Neural progenitor cell (in vitro differentiated cells): ENCODE measurements at regions not wholly inside any gene's neighbourhood (a gene's known extent, or its start where the extent isn't known, plus 50 kb on each side); places are given as distances from the start of the nearest gene placed in this dataset.
"Not testable (repeated sequence)": the region's sequence is repeated elsewhere in the genome, so short reads cannot be mapped to it uniquely, and the experiment has no call there.

Experiments
- DNase-seq: peaks from one replicate; pipeline ENCODE4 v3.0.0-alpha.2; 2016; ENCODE audit warnings: low spot score
- H2AFZ ChIP-seq: fragments of 200-600 bp; sonication (generic); replicated peaks from 2 replicates; pipeline ENCODE4 v1.6.1; 2016; ENCODE audit warnings: antibody characterized with exemption
- H3F3A ChIP-seq: fragments of 200-600 bp; sonication (generic); 2 replicates; pipeline ENCODE4 v1.6.1; 2016; ENCODE audit warnings: antibody characterized with exemption, low read depth
- H3K27ac ChIP-seq: fragments of 200-600 bp; sonication (generic); 2 replicates; pipeline ENCODE4 v1.5.1; 2016; ENCODE audit warnings: mild to moderate bottlenecking
- H3K27me3 ChIP-seq: fragments of 200-600 bp; sonication (generic); 2 replicates; pipeline ENCODE4 v1.6.1; 2016; ENCODE audit warnings: mild to moderate bottlenecking, moderate library complexity
- H3K36me3 ChIP-seq: fragments of 200-600 bp; sonication (generic); 2 replicates; pipeline ENCODE4 v1.5.1; 2016
- H3K4me1 ChIP-seq: fragments of 200-600 bp; sonication (generic); 2 replicates; pipeline ENCODE4 v1.6.1; 2016; ENCODE audit warnings: mixed run types
- H3K4me2 ChIP-seq: fragments of 200-600 bp; sonication (generic); 2 replicates; pipeline ENCODE4 v1.6.1; 2016
- H3K4me3 ChIP-seq: fragments of 200-600 bp; sonication (generic); 2 replicates; pipeline ENCODE4 v1.5.1; 2016
- H3K79me2 ChIP-seq: fragments of 200-600 bp; sonication (generic); 2 replicates; pipeline ENCODE4 v1.6.1; 2016; ENCODE audit warnings: low read depth
- H3K9ac ChIP-seq: fragments of 200-600 bp; sonication (generic); 2 replicates; pipeline ENCODE4 v1.6.1; 2016
- H3K9me3 ChIP-seq: fragments of 200-600 bp; sonication (generic); 2 replicates; pipeline ENCODE4 v1.5.1; 2016; ENCODE audit warnings: low read depth
- H4K20me1 ChIP-seq: fragments of 200-600 bp; sonication (generic); 2 replicates; pipeline ENCODE4 v1.6.1; 2016; ENCODE audit warnings: low read depth
- H3K27ac Mint-ChIP-seq: 3 replicates; pipeline ENCODE4 v1.8.0; 2021; ENCODE audit warnings: mixed read lengths
- H3K27me3 Mint-ChIP-seq: 2 replicates; pipeline ENCODE4 v1.8.0; 2022; ENCODE audit warnings: low read depth, mild to moderate bottlenecking, inconsistent platforms, moderate library complexity, mixed read lengths; ENCODE audit not compliant: insufficient read depth
- H3K36me3 Mint-ChIP-seq: 3 replicates; pipeline ENCODE4 v1.8.0; 2021; ENCODE audit warnings: mixed read lengths
- H3K4me1 Mint-ChIP-seq: 3 replicates; pipeline ENCODE4 v1.8.0; 2021; ENCODE audit warnings: mixed read lengths
- H3K4me3 Mint-ChIP-seq: 3 replicates; pipeline ENCODE4 v1.8.0; 2021; ENCODE audit warnings: mild to moderate bottlenecking, moderate library complexity, mixed read lengths
- H3K9me3 Mint-ChIP-seq: 3 replicates; pipeline ENCODE4 v1.8.0; 2020; ENCODE audit warnings: mixed read lengths
- EZH2 ChIP-seq: fragments of 200-600 bp; sonication (generic); IDR thresholded peaks from 2 replicates; pipeline ENCODE4 v1.6.1; 2017; ENCODE audit warnings: antibody characterized with exemption, mild to moderate bottlenecking, moderate library complexity
- EZH2phosphoT487 ChIP-seq: fragments of 200-600 bp; sonication (generic); IDR thresholded peaks from 2 replicates; pipeline ENCODE4 v1.6.1; 2017; ENCODE audit warnings: antibody characterized with exemption
- TF ChIP-seq, protein P1 (sequence below): fragments of 200-600 bp; sonication (generic); IDR thresholded peaks from 2 replicates; pipeline ENCODE4 v1.5.1; 2017; ENCODE audit warnings: antibody characterized with exemption, mild to moderate bottlenecking

- no peak overlapping the region for H3K4me3 ChIP-seq
Observed at GRCh38 chr2:138307099-138307498, 194.5 kb upstream of the SPOPL start.

GRCh38 chr2:138309760-138310159 lies 191.8 kb upstream of the SPOPL start:
- no peaks in the 10 kb centered on the region for H3K4me1 ChIP-seq
- no peak overlapping the region for H3K9ac ChIP-seq
- no peaks in the 10 kb centered on the region for H3K9me3 ChIP-seq
- H3F3A ChIP-seq = no peaks in the 10 kb centered on the region
- no peaks in the 10 kb centered on the region for H3K79me2 ChIP-seq
- no peak for TF ChIP-seq EZH2phosphoT487
- TF ChIP-seq, protein P1, sequence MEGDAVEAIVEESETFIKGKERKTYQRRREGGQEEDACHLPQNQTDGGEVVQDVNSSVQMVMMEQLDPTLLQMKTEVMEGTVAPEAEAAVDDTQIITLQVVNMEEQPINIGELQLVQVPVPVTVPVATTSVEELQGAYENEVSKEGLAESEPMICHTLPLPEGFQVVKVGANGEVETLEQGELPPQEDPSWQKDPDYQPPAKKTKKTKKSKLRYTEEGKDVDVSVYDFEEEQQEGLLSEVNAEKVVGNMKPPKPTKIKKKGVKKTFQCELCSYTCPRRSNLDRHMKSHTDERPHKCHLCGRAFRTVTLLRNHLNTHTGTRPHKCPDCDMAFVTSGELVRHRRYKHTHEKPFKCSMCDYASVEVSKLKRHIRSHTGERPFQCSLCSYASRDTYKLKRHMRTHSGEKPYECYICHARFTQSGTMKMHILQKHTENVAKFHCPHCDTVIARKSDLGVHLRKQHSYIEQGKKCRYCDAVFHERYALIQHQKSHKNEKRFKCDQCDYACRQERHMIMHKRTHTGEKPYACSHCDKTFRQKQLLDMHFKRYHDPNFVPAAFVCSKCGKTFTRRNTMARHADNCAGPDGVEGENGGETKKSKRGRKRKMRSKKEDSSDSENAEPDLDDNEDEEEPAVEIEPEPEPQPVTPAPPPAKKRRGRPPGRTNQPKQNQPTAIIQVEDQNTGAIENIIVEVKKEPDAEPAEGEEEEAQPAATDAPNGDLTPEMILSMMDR = no peak
- TF ChIP-seq EZH2 = no peak
- Mint-ChIP-seq H3K9me3 (no peaks in the 10 kb centered on the region), H3K36me3 (no peaks in the 10 kb centered on the region), H3K27ac (no peak overlapping the region), H3K4me3 (no peak overlapping the region), H3K4me1 (no peaks in the 10 kb centered on the region), H3K27me3 (no peaks in the 10 kb centered on the region)
- no peaks in the 10 kb centered on the region for H3K36me3 ChIP-seq
- H3K4me2 ChIP-seq = no peak overlapping the region
- H4K20me1 ChIP-seq = no peaks in the 10 kb centered on the region
- no peak overlapping the region for H3K4me3 ChIP-seq
- no peaks in the 10 kb centered on the region for H3K27me3 ChIP-seq
- H2AFZ ChIP-seq = no peak overlapping the region
- no peak for DNase-seq
- no peak overlapping the region for H3K27ac ChIP-seq

More at GRCh38 chr2:138307099-138307498, 194.5 kb upstream of the SPOPL start:
- Histone ChIP-seq H2AFZ (no peak overlapping the region), H3K4me1 (no peaks in the 10 kb centered on the region), H3K27ac (no peak overlapping the region), H3K9me3 (no peaks in the 10 kb centered on the region), H3K4me2 (no peak overlapping the region), H4K20me1 (no peaks in the 10 kb centered on the region), H3K9ac (no peak overlapping the region), H3K79me2 (no peaks in the 10 kb centered on the region), H3K27me3 (no peaks in the 10 kb centered on the region), H3F3A (no peaks in the 10 kb centered on the region), H3K36me3 (no peaks in the 10 kb centered on the region)
- H3K27me3 Mint-ChIP-seq = no peaks in the 10 kb centered on the region
- DNase-seq = no peak
- no peak overlapping the region for H3K27ac Mint-ChIP-seq
- H3K36me3 Mint-ChIP-seq = no peaks in the 10 kb centered on the region
- H3K4me1 Mint-ChIP-seq = no peaks in the 10 kb centered on the region
- no peak for TF ChIP-seq EZH2
- TF ChIP-seq, protein P1 = no peak
- no peak for TF ChIP-seq EZH2phosphoT487
- H3K9me3 Mint-ChIP-seq = no peaks in the 10 kb centered on the region
- no peak overlapping the region for H3K4me3 Mint-ChIP-seq

- H3K27ac ChIP-seq = no peak overlapping the region
Observed at GRCh38 chr2:138312061-138312460, 189.5 kb upstream of the SPOPL start.

DNA sequence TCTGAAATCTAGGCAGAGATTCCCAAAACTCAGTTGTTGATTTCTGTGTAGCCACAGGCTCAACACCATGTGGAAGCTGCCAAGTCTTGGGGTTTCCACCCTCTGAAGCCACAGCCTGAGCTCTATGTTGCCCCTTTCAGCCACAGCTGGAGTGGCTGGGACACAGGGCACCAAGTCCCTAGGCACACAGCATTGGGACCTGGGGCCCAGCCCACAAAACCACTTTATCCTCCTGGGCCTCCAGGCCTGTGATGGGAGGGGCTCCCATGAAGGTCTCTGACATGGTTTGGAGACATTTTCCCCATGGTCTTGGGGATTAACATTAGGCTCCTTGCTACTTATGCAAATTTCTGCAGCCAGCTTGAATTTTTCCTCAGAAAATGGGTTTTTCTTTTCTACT lies 186.0 kb upstream of the SPOPL start:
- H3K27me3 ChIP-seq, H3K4me2 ChIP-seq, H3K27ac Mint-ChIP-seq, H3K79me2 ChIP-seq, H3K4me3 ChIP-seq, H3K4me1 ChIP-seq, H3K9me3 ChIP-seq, H3K4me1 Mint-ChIP-seq, H3K36me3 Mint-ChIP-seq, H3K4me3 Mint-ChIP-seq, H3K9me3 Mint-ChIP-seq, DNase-seq, H2AFZ ChIP-seq, H3K36me3 ChIP-seq, H3K9ac ChIP-seq, H4K20me1 ChIP-seq, H3K27me3 Mint-ChIP-seq, H3K27ac ChIP-seq, H3F3A ChIP-seq: not testable (repeated sequence)

More at GRCh38 chr2:138312061-138312460, 189.5 kb upstream of the SPOPL start:
- Mint-ChIP-seq H3K27ac (no peak overlapping the region), H3K9me3 (peaks cover 6% of the 10 kb centered on the region), H3K4me1 (no peaks in the 10 kb centered on the region), H3K27me3 (peaks cover 3% of the 10 kb centered on the region), H3K4me3 (no peak overlapping the region), H3K36me3 (no peaks in the 10 kb centered on the region)
- H3K9me3 ChIP-seq = no peaks in the 10 kb centered on the region
- H3K4me2 ChIP-seq = no peak overlapping the region
- no peaks in the 10 kb centered on the region for H3K36me3 ChIP-seq
- H2AFZ ChIP-seq = no peak overlapping the region
- DNase-seq = no peak
- no peaks in the 10 kb centered on the region for H3K79me2 ChIP-seq
- H3K4me1 ChIP-seq = no peaks in the 10 kb centered on the region
- TF ChIP-seq EZH2 = no peak
- TF ChIP-seq, protein P1 = no peak
- no peak for TF ChIP-seq EZH2phosphoT487
- no peaks in the 10 kb centered on the region for H3F3A ChIP-seq
- H4K20me1 ChIP-seq = no peaks in the 10 kb centered on the region
- no peaks in the 10 kb centered on the region for H3K27me3 ChIP-seq
- H3K9ac ChIP-seq = no peak overlapping the region
- no peak overlapping the region for H3K4me3 ChIP-seq
